HEK293 (cell line): ENCODE measurements at regions not wholly inside any gene's neighbourhood (a gene's known extent, or its start where the extent isn't known, plus 50 kb on each side); places are given as distances from the start of the nearest gene placed in this dataset.

ENCODE experiments used
- CTCF ChIA-PET: fragments of 350-600 bp; formaldehyde crosslinking; extraction: SDS; loops from one replicate; lab custom pipeline; 2021; ENCODE audit warnings: antibody characterized with exemption; lab: Yijun Ruan, JAX
- POLR2A ChIA-PET: fragments of 300-600 bp; formaldehyde crosslinking; extraction: SDS; loops from one replicate; lab custom pipeline; 2020; ENCODE audit warnings: antibody characterized with exemption, inconsistent platforms; lab: Yijun Ruan, JAX
- H3K27ac ChIP-seq: fragments of 200-500 bp; sonication (Bioruptor generic); 2 replicates; pipeline ENCODE4 v1.5.1; 2014; ENCODE audit warnings: low read depth, low read length, control low read depth, inconsistent platforms; ENCODE audit errors: extremely low read depth
- H3K36me3 ChIP-seq, 2 experiments: fragments of 200-500 bp in 1 of 2; sonication (Bioruptor generic) in 1 of 2; 1 replicate in 1 of 2; 2 replicates in 1 of 2; pipeline ENCODE4 v1.5.1; 2014 to 2017; ENCODE audit warnings: inconsistent platforms in 2 of 2, low read length in 2 of 2; ENCODE audit not compliant: control insufficient read depth in 2 of 2, insufficient read depth in 1 of 2
- H3K4me1 ChIP-seq: fragments of 200-500 bp; sonication (Bioruptor generic); 2 replicates; pipeline ENCODE4 v1.5.1; 2014; ENCODE audit warnings: mild to moderate bottlenecking, low read length, inconsistent platforms; ENCODE audit not compliant: control insufficient read depth, insufficient read depth
- H3K4me3 ChIP-seq: 2 replicates; pipeline ENCODE4 v1.5.1; 2011; ENCODE audit warnings: low read depth, mild to moderate bottlenecking, control low read depth, low read length, moderate library complexity
- H3K9me3 ChIP-seq: fragments of 200-500 bp; sonication (Bioruptor generic); 2 replicates; pipeline ENCODE4 v1.5.1; 2014; ENCODE audit warnings: low read depth, low read length, inconsistent platforms; ENCODE audit not compliant: control insufficient read depth, insufficient read depth
- EGR2 ChIP-seq: fragments of 450-650 bp; formaldehyde crosslinking; IDR thresholded peaks from 2 replicates; pipeline ENCODE4 v1.5.1; 2016; ENCODE audit warnings: low read depth, missing biosample characterization, missing genetic modification characterization
- MYNN ChIP-seq: fragments of 450-650 bp; formaldehyde crosslinking; IDR thresholded peaks from 2 replicates; pipeline ENCODE4 v1.5.1; 2016; ENCODE audit warnings: missing biosample characterization, missing genetic modification characterization, borderline replicate concordance
- ZNF133 ChIP-seq: fragments of 450-650 bp; formaldehyde crosslinking; IDR thresholded peaks from 2 replicates; pipeline ENCODE4 v1.5.1; 2016; ENCODE audit warnings: missing biosample characterization, missing genetic modification characterization
- ZNF169 ChIP-seq: fragments of 450-650 bp; formaldehyde crosslinking; IDR thresholded peaks from 2 replicates; pipeline ENCODE4 v1.5.1; 2016; ENCODE audit warnings: missing biosample characterization, missing genetic modification characterization
- ZNF521 ChIP-seq: fragments of 450-650 bp; formaldehyde crosslinking; IDR thresholded peaks from 2 replicates; pipeline ENCODE4 v1.5.1; 2017; ENCODE audit warnings: missing biosample characterization, mild to moderate bottlenecking, missing genetic modification characterization
- ZNF558 ChIP-seq: fragments of 450-650 bp; formaldehyde crosslinking; IDR thresholded peaks from 2 replicates; pipeline ENCODE4 v1.5.1; 2016; ENCODE audit warnings: missing biosample characterization, missing genetic modification characterization
- ZNF624 ChIP-seq: fragments of 450-650 bp; formaldehyde crosslinking; IDR thresholded peaks from 2 replicates; pipeline ENCODE4 v1.5.1; 2017; ENCODE audit warnings: missing biosample characterization, missing genetic modification characterization
- ZNF658 ChIP-seq: fragments of 450-650 bp; formaldehyde crosslinking; IDR thresholded peaks from 2 replicates; pipeline ENCODE4; 2016; ENCODE audit warnings: missing biosample characterization, missing genetic modification characterization
- TF ChIP-seq, protein P1 (sequence below): fragments of 450-650 bp; formaldehyde crosslinking; IDR thresholded peaks from 2 replicates; pipeline ENCODE4 v1.5.1; 2017; ENCODE audit warnings: missing biosample characterization, mild to moderate bottlenecking, missing genetic modification characterization, moderate library complexity
- TF ChIP-seq, protein P2 (sequence below): fragments of 450-650 bp; formaldehyde crosslinking; IDR thresholded peaks from 2 replicates; pipeline ENCODE4 v1.5.1; 2017; ENCODE audit warnings: missing biosample characterization, missing genetic modification characterization
- TF ChIP-seq, protein P3 (sequence below): fragments of 450-650 bp; IDR thresholded peaks from 2 replicates; pipeline ENCODE4 v1.5.1; 2018; ENCODE audit warnings: missing biosample characterization, mild to moderate bottlenecking, missing genetic modification characterization
- TF ChIP-seq, protein P4 (sequence below): fragments of 450-650 bp; formaldehyde crosslinking; IDR thresholded peaks from 2 replicates; pipeline ENCODE4 v1.5.1; 2016; ENCODE audit warnings: missing biosample characterization, missing genetic modification characterization
- TF ChIP-seq, protein P5 (sequence below): fragments of 450-650 bp; formaldehyde crosslinking; IDR thresholded peaks from 2 replicates; pipeline ENCODE4 v1.5.1; 2016; ENCODE audit warnings: missing biosample characterization, missing genetic modification characterization

DNA sequence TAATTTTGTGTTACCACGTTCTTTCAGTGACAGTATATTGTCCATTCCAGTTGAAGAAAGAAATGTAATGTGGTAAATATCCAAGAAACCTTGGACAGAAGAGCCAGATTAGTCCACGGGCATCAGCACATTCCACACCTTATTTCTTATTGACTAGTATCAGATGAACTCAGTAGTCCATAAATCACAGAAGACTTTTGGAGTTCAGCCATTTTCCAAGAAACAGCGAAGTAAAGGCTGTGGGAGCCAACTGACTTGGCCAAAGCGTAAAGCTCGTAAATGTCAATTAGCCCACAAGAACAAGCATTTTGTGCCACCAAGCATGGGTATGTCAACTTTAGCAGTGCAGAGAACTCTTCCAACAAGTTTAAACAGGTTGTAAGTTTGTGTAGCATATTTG is 60.2 kb upstream of the STARD4 start:
- Histone ChIP-seq H3K4me1 (no peaks in the 10 kb centered on the region), H3K36me3 (no peaks in the 10 kb centered on the region), H3K27ac (no peak overlapping the region), H3K4me3 (no peak overlapping the region), H3K9me3 (no peaks in the 10 kb centered on the region)
- POLR2A ChIA-PET, result no interaction called here
- TF ChIP-seq, protein P1, sequence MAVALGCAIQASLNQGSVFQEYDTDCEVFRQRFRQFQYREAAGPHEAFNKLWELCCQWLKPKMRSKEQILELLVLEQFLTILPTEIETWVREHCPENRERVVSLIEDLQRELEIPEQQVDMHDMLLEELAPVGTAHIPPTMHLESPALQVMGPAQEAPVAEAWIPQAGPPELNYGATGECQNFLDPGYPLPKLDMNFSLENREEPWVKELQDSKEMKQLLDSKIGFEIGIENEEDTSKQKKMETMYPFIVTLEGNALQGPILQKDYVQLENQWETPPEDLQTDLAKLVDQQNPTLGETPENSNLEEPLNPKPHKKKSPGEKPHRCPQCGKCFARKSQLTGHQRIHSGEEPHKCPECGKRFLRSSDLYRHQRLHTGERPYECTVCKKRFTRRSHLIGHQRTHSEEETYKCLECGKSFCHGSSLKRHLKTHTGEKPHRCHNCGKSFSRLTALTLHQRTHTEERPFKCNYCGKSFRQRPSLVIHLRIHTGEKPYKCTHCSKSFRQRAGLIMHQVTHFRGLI (tag by site-specific recombination), result no peak
- TF ChIP-seq ZNF133, result no peak
- no peak for TF ChIP-seq ZNF624
- TF ChIP-seq, protein P2, sequence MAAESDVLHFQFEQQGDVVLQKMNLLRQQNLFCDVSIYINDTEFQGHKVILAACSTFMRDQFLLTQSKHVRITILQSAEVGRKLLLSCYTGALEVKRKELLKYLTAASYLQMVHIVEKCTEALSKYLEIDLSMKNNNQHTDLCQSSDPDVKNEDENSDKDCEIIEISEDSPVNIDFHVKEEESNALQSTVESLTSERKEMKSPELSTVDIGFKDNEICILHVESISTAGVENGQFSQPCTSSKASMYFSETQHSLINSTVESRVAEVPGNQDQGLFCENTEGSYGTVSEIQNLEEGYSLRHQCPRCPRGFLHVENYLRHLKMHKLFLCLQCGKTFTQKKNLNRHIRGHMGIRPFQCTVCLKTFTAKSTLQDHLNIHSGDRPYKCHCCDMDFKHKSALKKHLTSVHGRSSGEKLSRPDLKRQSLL, result no peak
- no peak for TF ChIP-seq ZNF169 (tag by site-specific recombination)
- TF ChIP-seq ZNF521 (tag by site-specific recombination), result no peak
- TF ChIP-seq, protein P3, sequence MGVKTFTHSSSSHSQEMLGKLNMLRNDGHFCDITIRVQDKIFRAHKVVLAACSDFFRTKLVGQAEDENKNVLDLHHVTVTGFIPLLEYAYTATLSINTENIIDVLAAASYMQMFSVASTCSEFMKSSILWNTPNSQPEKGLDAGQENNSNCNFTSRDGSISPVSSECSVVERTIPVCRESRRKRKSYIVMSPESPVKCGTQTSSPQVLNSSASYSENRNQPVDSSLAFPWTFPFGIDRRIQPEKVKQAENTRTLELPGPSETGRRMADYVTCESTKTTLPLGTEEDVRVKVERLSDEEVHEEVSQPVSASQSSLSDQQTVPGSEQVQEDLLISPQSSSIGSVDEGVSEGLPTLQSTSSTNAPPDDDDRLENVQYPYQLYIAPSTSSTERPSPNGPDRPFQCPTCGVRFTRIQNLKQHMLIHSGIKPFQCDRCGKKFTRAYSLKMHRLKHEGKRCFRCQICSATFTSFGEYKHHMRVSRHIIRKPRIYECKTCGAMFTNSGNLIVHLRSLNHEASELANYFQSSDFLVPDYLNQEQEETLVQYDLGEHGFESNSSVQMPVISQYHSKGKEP (tag by site-specific recombination), result no peak
- no peak for TF ChIP-seq EGR2 (tag by site-specific recombination)
- TF ChIP-seq, all 188 proteins: peak for 0
- CTCF ChIA-PET, result no interaction called here

DNA sequence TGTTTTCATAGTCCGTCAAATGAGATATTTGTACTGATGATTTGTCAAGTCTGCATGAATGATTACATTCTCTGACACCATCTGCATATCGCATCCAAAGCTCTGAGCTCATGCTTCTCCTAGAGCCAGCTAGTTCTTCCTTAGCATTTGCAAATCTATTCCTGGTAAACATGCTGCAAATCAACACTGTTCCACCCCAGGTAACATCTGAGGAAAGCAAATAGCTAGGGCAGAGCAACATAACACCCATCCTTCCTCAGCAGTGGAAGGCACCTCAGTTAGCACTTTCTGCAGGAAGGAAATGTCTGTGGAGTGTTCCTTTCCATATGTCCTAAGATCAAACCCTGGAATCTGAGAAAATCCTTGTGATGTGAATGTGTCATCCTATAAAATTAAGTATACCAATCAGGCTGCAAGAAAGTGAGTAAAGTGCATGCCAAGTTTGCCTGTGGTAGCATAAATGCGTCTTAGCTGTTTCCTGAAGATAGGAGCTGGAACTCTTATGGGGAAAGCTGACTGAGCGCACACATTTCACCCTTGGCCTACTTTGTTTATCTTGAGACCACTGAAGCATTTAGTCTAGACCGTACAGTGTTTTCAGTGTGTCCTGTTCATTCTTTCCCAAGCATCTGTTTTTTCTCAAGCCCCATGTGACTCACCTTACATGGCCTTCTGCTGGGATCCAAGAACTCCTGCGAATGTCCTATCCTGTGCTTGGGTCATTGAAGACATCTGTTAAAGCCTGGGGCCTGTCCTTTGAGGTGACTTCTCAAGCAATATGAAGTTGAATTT is 50.9 kb upstream of the STARD4 start:
- no peak for TF ChIP-seq ZNF658 (tag by site-specific recombination)
- TF ChIP-seq, protein P4, sequence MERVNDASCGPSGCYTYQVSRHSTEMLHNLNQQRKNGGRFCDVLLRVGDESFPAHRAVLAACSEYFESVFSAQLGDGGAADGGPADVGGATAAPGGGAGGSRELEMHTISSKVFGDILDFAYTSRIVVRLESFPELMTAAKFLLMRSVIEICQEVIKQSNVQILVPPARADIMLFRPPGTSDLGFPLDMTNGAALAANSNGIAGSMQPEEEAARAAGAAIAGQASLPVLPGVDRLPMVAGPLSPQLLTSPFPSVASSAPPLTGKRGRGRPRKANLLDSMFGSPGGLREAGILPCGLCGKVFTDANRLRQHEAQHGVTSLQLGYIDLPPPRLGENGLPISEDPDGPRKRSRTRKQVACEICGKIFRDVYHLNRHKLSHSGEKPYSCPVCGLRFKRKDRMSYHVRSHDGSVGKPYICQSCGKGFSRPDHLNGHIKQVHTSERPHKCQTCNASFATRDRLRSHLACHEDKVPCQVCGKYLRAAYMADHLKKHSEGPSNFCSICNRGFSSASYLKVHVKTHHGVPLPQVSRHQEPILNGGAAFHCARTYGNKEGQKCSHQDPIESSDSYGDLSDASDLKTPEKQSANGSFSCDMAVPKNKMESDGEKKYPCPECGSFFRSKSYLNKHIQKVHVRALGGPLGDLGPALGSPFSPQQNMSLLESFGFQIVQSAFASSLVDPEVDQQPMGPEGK, result no peak
- TF ChIP-seq, protein P5, sequence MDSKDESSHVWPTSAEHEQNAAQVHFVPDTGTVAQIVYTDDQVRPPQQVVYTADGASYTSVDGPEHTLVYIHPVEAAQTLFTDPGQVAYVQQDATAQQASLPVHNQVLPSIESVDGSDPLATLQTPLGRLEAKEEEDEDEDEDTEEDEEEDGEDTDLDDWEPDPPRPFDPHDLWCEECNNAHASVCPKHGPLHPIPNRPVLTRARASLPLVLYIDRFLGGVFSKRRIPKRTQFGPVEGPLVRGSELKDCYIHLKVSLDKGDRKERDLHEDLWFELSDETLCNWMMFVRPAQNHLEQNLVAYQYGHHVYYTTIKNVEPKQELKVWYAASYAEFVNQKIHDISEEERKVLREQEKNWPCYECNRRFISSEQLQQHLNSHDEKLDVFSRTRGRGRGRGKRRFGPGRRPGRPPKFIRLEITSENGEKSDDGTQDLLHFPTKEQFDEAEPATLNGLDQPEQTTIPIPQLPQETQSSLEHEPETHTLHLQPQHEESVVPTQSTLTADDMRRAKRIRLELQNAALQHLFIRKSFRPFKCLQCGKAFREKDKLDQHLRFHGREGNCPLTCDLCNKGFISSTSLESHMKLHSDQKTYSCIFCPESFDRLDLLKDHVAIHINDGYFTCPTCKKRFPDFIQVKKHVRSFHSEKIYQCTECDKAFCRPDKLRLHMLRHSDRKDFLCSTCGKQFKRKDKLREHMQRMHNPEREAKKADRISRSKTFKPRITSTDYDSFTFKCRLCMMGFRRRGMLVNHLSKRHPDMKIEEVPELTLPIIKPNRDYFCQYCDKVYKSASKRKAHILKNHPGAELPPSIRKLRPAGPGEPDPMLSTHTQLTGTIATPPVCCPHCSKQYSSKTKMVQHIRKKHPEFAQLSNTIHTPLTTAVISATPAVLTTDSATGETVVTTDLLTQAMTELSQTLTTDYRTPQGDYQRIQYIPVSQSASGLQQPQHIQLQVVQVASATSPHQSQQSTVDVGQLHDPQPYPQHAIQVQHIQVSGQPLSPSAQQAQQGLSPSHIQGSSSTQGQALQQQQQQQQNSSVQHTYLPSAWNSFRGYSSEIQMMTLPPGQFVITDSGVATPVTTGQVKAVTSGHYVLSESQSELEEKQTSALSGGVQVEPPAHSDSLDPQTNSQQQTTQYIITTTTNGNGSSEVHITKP, result no peak
- no peak for TF ChIP-seq MYNN (tag by site-specific recombination)
- TF ChIP-seq ZNF558 (tag by site-specific recombination), result no peak
- TF ChIP-seq, all 188 proteins: peak for 0
- Histone ChIP-seq H3K36me3 (no peaks in the 10 kb centered on the region), H3K27ac (no peak overlapping the region), H3K4me3 (no peak overlapping the region), H3K9me3 (peaks cover 4% of the 10 kb centered on the region), H3K4me1 (0 out of 2 replicates have a peak, but pooled peaks cover 2% of the 10 kb centered on the region)
- CTCF ChIA-PET, result interaction anchor here (0.8 to 3.3 kb wide), 4 partner anchors 12 to 392 kb away, joined by 3 to 17 read pairs (median 4); no protein-coding TSS in a partner anchor
- POLR2A ChIA-PET, result interaction anchor here (1.3 kb wide), 1 partner anchor 194 kb away, joined by 4 read pairs; the partner anchor contains the start of gene NREP
